ENCODE measurements at regions not wholly inside any gene's neighbourhood (a gene's known extent, or its start where the extent isn't known, plus 50 kb on each side); places are given as distances from the start of the nearest gene placed in this dataset.
"Not testable (repeated sequence)": the region's sequence is repeated elsewhere in the genome, so short reads cannot be mapped to it uniquely, and the experiment has no call there.

- no peak for TF ChIP-seq CTCF (IDR thresholded peaks at IDR 0.05; ENCODE audit: low read depth, low read length)
- DNase-seq (ENCODE audit: extremely low read depth, low read depth): no peak
These were observed 325.4 kb upstream of the PHF14 start for GRCh38 chr7:10648289-10648688.

GRCh38 chr7:10649120-10649519, 324.6 kb upstream of the PHF14 start:
- not testable (repeated sequence) for DNase-seq (ENCODE audit: extremely low read depth, low read depth)

GRCh38 chr7:10655031-10655430, 318.6 kb upstream of the PHF14 start:
- no peak for TF ChIP-seq CTCF (IDR thresholded peaks at IDR 0.05; ENCODE audit: low read depth, low read length)
- DNase-seq (ENCODE audit: extremely low read depth, low read depth): no peak

- TF ChIP-seq CTCF (IDR thresholded peaks at IDR 0.05; ENCODE audit: low read depth, low read length): no peak
- no peak for DNase-seq (ENCODE audit: extremely low read depth, low read depth)
These were observed 316.5 kb upstream of the PHF14 start for GRCh38 chr7:10657201-10657600.

GRCh38 chr7:10657837-10658236, 315.8 kb upstream of the PHF14 start:
- DNase-seq (ENCODE audit: extremely low read depth, low read depth): no peak

GRCh38 chr7:10662491-10662890, 311.2 kb upstream of the PHF14 start:
- DNase-seq (ENCODE audit: extremely low read depth, low read depth): no peak
- no peak for TF ChIP-seq CTCF (IDR thresholded peaks at IDR 0.05; ENCODE audit: low read depth, low read length)

More at GRCh38 chr7:10657837-10658236, 315.8 kb upstream of the PHF14 start:
- TF ChIP-seq CTCF (IDR thresholded peaks at IDR 0.05; ENCODE audit: low read depth, low read length): no peak

- DNase-seq (ENCODE audit: extremely low read depth, low read depth): no peak
These were observed 310.4 kb upstream of the PHF14 start for GRCh38 chr7:10662982-10663884.

More at GRCh38 chr7:10662982-10663884, 310.4 kb upstream of the PHF14 start:
- TF ChIP-seq CTCF (IDR thresholded peaks at IDR 0.05; ENCODE audit: low read depth, low read length): no peak
